T-helper 9 cell (primary cell): ENCODE measurements at regions not wholly inside any gene's neighbourhood (a gene's known extent, or its start where the extent isn't known, plus 50 kb on each side); places are given as distances from the start of the nearest gene placed in this dataset.

ENCODE experiments used
- DNase-seq: peaks from one replicate; pipeline ENCODE4 v3.0.0-alpha.2; 2020

- DNase-seq, result no peak
These were observed 198.4 kb downstream of the GALR1 start for GRCh38 chr18:77448046-77448445.

GRCh38 chr18:77455004-77455403 is 205.4 kb downstream of the GALR1 start:
- DNase-seq, result no peak

- no peak for DNase-seq
These were observed 208.0 kb downstream of the GALR1 start for GRCh38 chr18:77457681-77458080.

GRCh38 chr18:77461062-77461688 is 211.5 kb downstream of the GALR1 start:
- DNase-seq, result no peak

GRCh38 chr18:77464917-77465316 is 215.3 kb downstream of the GALR1 start:
- DNase-seq, result no peak

- DNase-seq, result no peak
These were observed 217.2 kb downstream of the GALR1 start for GRCh38 chr18:77466890-77467289.

- no peak for DNase-seq
These were observed 219.5 kb downstream of the GALR1 start for GRCh38 chr18:77469131-77469530.

GRCh38 chr18:77470569-77471413 is 221.1 kb downstream of the GALR1 start:
- DNase-seq, result no peak

GRCh38 chr18:77472509-77472908 is 222.9 kb downstream of the GALR1 start:
- no peak for DNase-seq

- no peak for DNase-seq
These were observed 229.2 kb downstream of the GALR1 start for GRCh38 chr18:77478646-77479442.

GRCh38 chr18:77481541-77481940 is 231.9 kb downstream of the GALR1 start:
- no peak for DNase-seq

GRCh38 chr18:77482190-77483085 is 232.8 kb downstream of the GALR1 start:
- no peak for DNase-seq

GRCh38 chr18:77486985-77487384 is 237.3 kb downstream of the GALR1 start:
- no peak for DNase-seq

- no peak for DNase-seq
These were observed 238.5 kb downstream of the GALR1 start for GRCh38 chr18:77487951-77488740.

- no peak for DNase-seq
These were observed 245.4 kb downstream of the GALR1 start for GRCh38 chr18:77495079-77495478.

- no peak for DNase-seq
These were observed 246.5 kb downstream of the GALR1 start for GRCh38 chr18:77495982-77496690.

- no peak for DNase-seq
These were observed 251.6 kb downstream of the GALR1 start for GRCh38 chr18:77501266-77501665.

GRCh38 chr18:77505499-77505898 is 255.9 kb downstream of the GALR1 start:
- DNase-seq, result no peak

- no peak for DNase-seq
These were observed 262.5 kb downstream of the GALR1 start for GRCh38 chr18:77512152-77512551.

GRCh38 chr18:77517901-77518300 is 268.3 kb downstream of the GALR1 start:
- DNase-seq, result no peak

- no peak for DNase-seq
These were observed 271.1 kb downstream of the GALR1 start for GRCh38 chr18:77520767-77521166.
